HG03280 (cell line): ENCODE measurements at regions not wholly inside any gene's neighbourhood (a gene's known extent, or its start where the extent isn't known, plus 50 kb on each side); places are given as distances from the start of the nearest gene placed in this dataset.

Experiments used
- ATAC-seq: cut with Tn5 transposase; IDR thresholded peaks from one replicate; pipeline ENCODE4 v1.9.1; 2021; ENCODE audit warnings: mild to moderate bottlenecking, moderate library complexity; ENCODE audit not compliant: unreplicated experiment

GRCh38 chr9:129476821-129477611 lies 143.9 kb downstream of the C9orf50 start:
- ATAC-seq = no peak

GRCh38 chr9:129474740-129475404 lies 146.0 kb downstream of the C9orf50 start:
- ATAC-seq = no peak

- no peak for ATAC-seq
Observed at GRCh38 chr9:129473523-129474244, 147.2 kb downstream of the C9orf50 start.

- no peak for ATAC-seq
Observed at GRCh38 chr9:129472651-129473102, 148.2 kb downstream of the C9orf50 start.

- ATAC-seq = no peak
Observed at GRCh38 chr9:129471201-129472019, 149.5 kb downstream of the C9orf50 start.

- no peak for ATAC-seq
Observed at GRCh38 chr9:129469988-129470316, 150.9 kb downstream of the C9orf50 start.

- no peak for ATAC-seq
Observed at GRCh38 chr9:129469188-129469987, 151.5 kb downstream of the C9orf50 start.

GRCh38 chr9:129467739-129468666 lies 152.9 kb downstream of the C9orf50 start:
- no peak for ATAC-seq

GRCh38 chr9:129467004-129467588 lies 153.8 kb downstream of the C9orf50 start:
- no peak for ATAC-seq

GRCh38 chr9:129465834-129466535 lies 154.9 kb downstream of the C9orf50 start:
- ATAC-seq = no peak

- ATAC-seq = no peak
Observed at GRCh38 chr9:129464972-129465833, 155.7 kb downstream of the C9orf50 start.

- ATAC-seq = no peak
Observed at GRCh38 chr9:129463994-129464393, 156.9 kb downstream of the C9orf50 start.

- ATAC-seq = no peak
Observed at GRCh38 chr9:129463477-129463876, 157.4 kb downstream of the C9orf50 start.

- no peak for ATAC-seq
Observed at GRCh38 chr9:129462360-129462759, 158.5 kb downstream of the C9orf50 start.

GRCh38 chr9:129460323-129461261 lies 160.3 kb downstream of the C9orf50 start:
- ATAC-seq = peak; percentile 63
